GM12892 (cell line): ENCODE measurements at regions not wholly inside any gene's neighbourhood (a gene's known extent, or its start where the extent isn't known, plus 50 kb on each side); places are given as distances from the start of the nearest gene placed in this dataset.

Experiments
- POLR2A ChIP-seq: IDR thresholded peaks from 2 replicates; pipeline ENCODE4 v1.6.1; 2011; ENCODE audit warnings: low read depth, low read length, control low read depth
- POLR2AphosphoS5 ChIP-seq: IDR thresholded peaks from 2 replicates; pipeline ENCODE4 v1.6.1; 2011; ENCODE audit warnings: low read depth, low read length, control low read depth
- TAF1 ChIP-seq: IDR thresholded peaks from 2 replicates; pipeline ENCODE4 v1.6.1; 2011; ENCODE audit warnings: low read depth, mild to moderate bottlenecking, control low read depth, low read length, borderline replicate concordance

GRCh38 chr4:110250023-110250387 is 51.6 kb upstream of the ELOVL6 start:
- no peak for TF ChIP-seq TAF1
- no peak for TF ChIP-seq POLR2AphosphoS5
- TF ChIP-seq POLR2A, result no peak
